ENCODE measurements at regions not wholly inside any gene's neighbourhood (a gene's known extent, or its start where the extent isn't known, plus 50 kb on each side); places are given as distances from the start of the nearest gene placed in this dataset.

- Mint-ChIP-seq H3K9me3 (ENCODE audit: low read depth) (peaks cover 19% of the 10 kb centered on the region), H3K4me3 (no peak overlapping the region), H3K4me1 (ENCODE audit: low read depth) (no peaks in the 10 kb centered on the region), H3K27me3 (peaks cover 1% of the 10 kb centered on the region), H3K27ac (no peak overlapping the region), H3K36me3 (peaks cover 4% of the 10 kb centered on the region)
Measured at GRCh38 chr2:129254718-129255117, 724.7 kb upstream of the RAB6C start.

- no peaks in the 10 kb centered on the region for H3K4me1 Mint-ChIP-seq (ENCODE audit: low read depth)
Measured at GRCh38 chr2:129255610-129256313, 723.7 kb upstream of the RAB6C start.

GRCh38 chr2:129256642-129257041 lies 722.8 kb upstream of the RAB6C start:
- peaks cover 5% of the 10 kb centered on the region for H3K27me3 Mint-ChIP-seq
- no peak overlapping the region for H3K4me3 Mint-ChIP-seq
- no peaks in the 10 kb centered on the region for H3K4me1 Mint-ChIP-seq (ENCODE audit: low read depth)
- no peak overlapping the region for H3K27ac Mint-ChIP-seq
- peaks cover 4% of the 10 kb centered on the region for H3K36me3 Mint-ChIP-seq
- peaks cover 19% of the 10 kb centered on the region for H3K9me3 Mint-ChIP-seq (ENCODE audit: low read depth)

More at GRCh38 chr2:129255610-129256313, 723.7 kb upstream of the RAB6C start:
- peaks cover 1% of the 10 kb centered on the region for H3K27me3 Mint-ChIP-seq
- H3K36me3 Mint-ChIP-seq, result peaks cover 4% of the 10 kb centered on the region
- peak overlapping the region; percentile 24 for H3K27ac Mint-ChIP-seq
- peaks cover 19% of the 10 kb centered on the region for H3K9me3 Mint-ChIP-seq (ENCODE audit: low read depth)
- H3K4me3 Mint-ChIP-seq, result no peak overlapping the region

- Mint-ChIP-seq H3K4me3 (no peak overlapping the region), H3K9me3 (ENCODE audit: low read depth) (peaks cover 25% of the 10 kb centered on the region), H3K36me3 (peaks cover 4% of the 10 kb centered on the region), H3K27ac (no peak overlapping the region), H3K4me1 (ENCODE audit: low read depth) (no peaks in the 10 kb centered on the region), H3K27me3 (peaks cover 7% of the 10 kb centered on the region)
Measured at GRCh38 chr2:129262934-129263333, 716.5 kb upstream of the RAB6C start.

- H3K27me3 Mint-ChIP-seq, result peaks cover 7% of the 10 kb centered on the region
- H3K9me3 Mint-ChIP-seq (ENCODE audit: low read depth), result peaks cover 18% of the 10 kb centered on the region
- H3K4me3 Mint-ChIP-seq, result no peak overlapping the region
- H3K36me3 Mint-ChIP-seq, result peaks cover 4% of the 10 kb centered on the region
- H3K27ac Mint-ChIP-seq, result no peak overlapping the region
- H3K4me1 Mint-ChIP-seq (ENCODE audit: low read depth), result no peaks in the 10 kb centered on the region
Measured at GRCh38 chr2:129263939-129264338, 715.5 kb upstream of the RAB6C start.

- Mint-ChIP-seq H3K27ac (no peak overlapping the region), H3K36me3 (no peaks in the 10 kb centered on the region), H3K4me3 (no peak overlapping the region), H3K4me1 (ENCODE audit: low read depth) (no peaks in the 10 kb centered on the region), H3K27me3 (peaks cover 3% of the 10 kb centered on the region), H3K9me3 (ENCODE audit: low read depth) (peaks cover 17% of the 10 kb centered on the region)
Measured at GRCh38 chr2:129267559-129267958, 711.9 kb upstream of the RAB6C start.

- Mint-ChIP-seq H3K9me3 (ENCODE audit: low read depth) (peaks cover 7% of the 10 kb centered on the region), H3K27ac (no peak overlapping the region), H3K27me3 (no peaks in the 10 kb centered on the region), H3K36me3 (no peaks in the 10 kb centered on the region), H3K4me1 (ENCODE audit: low read depth) (no peaks in the 10 kb centered on the region), H3K4me3 (no peak overlapping the region)
Measured at GRCh38 chr2:129273266-129274037, 706.0 kb upstream of the RAB6C start.

- Mint-ChIP-seq H3K4me1 (ENCODE audit: low read depth) (no peaks in the 10 kb centered on the region), H3K9me3 (ENCODE audit: low read depth) (peaks cover 7% of the 10 kb centered on the region), H3K36me3 (no peaks in the 10 kb centered on the region), H3K27me3 (no peaks in the 10 kb centered on the region), H3K27ac (no peak overlapping the region), H3K4me3 (no peak overlapping the region)
Measured at GRCh38 chr2:129274038-129274415, 705.4 kb upstream of the RAB6C start.

- Mint-ChIP-seq H3K4me1 (ENCODE audit: low read depth) (no peaks in the 10 kb centered on the region), H3K36me3 (no peaks in the 10 kb centered on the region), H3K9me3 (ENCODE audit: low read depth) (peaks cover 7% of the 10 kb centered on the region), H3K27me3 (no peaks in the 10 kb centered on the region), H3K27ac (no peak overlapping the region), H3K4me3 (no peak overlapping the region)
Measured at GRCh38 chr2:129274918-129275317, 704.5 kb upstream of the RAB6C start.

- Mint-ChIP-seq H3K9me3 (ENCODE audit: low read depth) (no peaks in the 10 kb centered on the region), H3K36me3 (no peaks in the 10 kb centered on the region), H3K4me1 (ENCODE audit: low read depth) (no peaks in the 10 kb centered on the region), H3K27ac (no peak overlapping the region), H3K4me3 (no peak overlapping the region), H3K27me3 (no peaks in the 10 kb centered on the region)
Measured at GRCh38 chr2:129275706-129276105, 703.8 kb upstream of the RAB6C start.

- H3K36me3 Mint-ChIP-seq, result no peaks in the 10 kb centered on the region
- no peaks in the 10 kb centered on the region for H3K9me3 Mint-ChIP-seq (ENCODE audit: low read depth)
- no peaks in the 10 kb centered on the region for H3K4me1 Mint-ChIP-seq (ENCODE audit: low read depth)
- no peaks in the 10 kb centered on the region for H3K27me3 Mint-ChIP-seq
- no peak overlapping the region for H3K4me3 Mint-ChIP-seq
- no peak overlapping the region for H3K27ac Mint-ChIP-seq
Measured at GRCh38 chr2:129276978-129277584, 702.4 kb upstream of the RAB6C start.

GRCh38 chr2:129277585-129277981 lies 701.9 kb upstream of the RAB6C start:
- H3K9me3 Mint-ChIP-seq (ENCODE audit: low read depth), result no peaks in the 10 kb centered on the region
- no peaks in the 10 kb centered on the region for H3K27me3 Mint-ChIP-seq
- H3K4me3 Mint-ChIP-seq, result no peak overlapping the region
- no peaks in the 10 kb centered on the region for H3K36me3 Mint-ChIP-seq
- no peaks in the 10 kb centered on the region for H3K4me1 Mint-ChIP-seq (ENCODE audit: low read depth)
- no peak overlapping the region for H3K27ac Mint-ChIP-seq

GRCh38 chr2:129281791-129282530 lies 697.5 kb upstream of the RAB6C start:
- Mint-ChIP-seq H3K4me3 (no peak overlapping the region), H3K27me3 (peaks cover 3% of the 10 kb centered on the region), H3K36me3 (no peaks in the 10 kb centered on the region), H3K9me3 (ENCODE audit: low read depth) (no peaks in the 10 kb centered on the region), H3K4me1 (ENCODE audit: low read depth) (no peaks in the 10 kb centered on the region), H3K27ac (no peak overlapping the region)

GRCh38 chr2:129285012-129285411 lies 694.5 kb upstream of the RAB6C start:
- no peak overlapping the region for H3K27ac Mint-ChIP-seq
- H3K4me1 Mint-ChIP-seq (ENCODE audit: low read depth), result no peaks in the 10 kb centered on the region
- H3K27me3 Mint-ChIP-seq, result peaks cover 3% of the 10 kb centered on the region
- no peaks in the 10 kb centered on the region for H3K9me3 Mint-ChIP-seq (ENCODE audit: low read depth)
- no peak overlapping the region for H3K4me3 Mint-ChIP-seq
- no peaks in the 10 kb centered on the region for H3K36me3 Mint-ChIP-seq

- no peaks in the 10 kb centered on the region for H3K4me1 Mint-ChIP-seq (ENCODE audit: low read depth)
- H3K9me3 Mint-ChIP-seq (ENCODE audit: low read depth), result peaks cover 21% of the 10 kb centered on the region
- H3K4me3 Mint-ChIP-seq, result no peak overlapping the region
- no peaks in the 10 kb centered on the region for H3K36me3 Mint-ChIP-seq
- H3K27me3 Mint-ChIP-seq, result peaks cover 1% of the 10 kb centered on the region
- H3K27ac Mint-ChIP-seq, result no peak overlapping the region
Measured at GRCh38 chr2:129293326-129293725, 686.1 kb upstream of the RAB6C start.
